ENCODE measurements at regions not wholly inside any gene's neighbourhood (a gene's known extent, or its start where the extent isn't known, plus 50 kb on each side); places are given as distances from the start of the nearest gene placed in this dataset.

GRCh38 chr3:64932666-64933342 is 245.0 kb upstream of the ADAMTS9 start:
- WGBS, 2 experiments (ENCODE audit: insufficient coverage in 1 of 2, insufficient read length in 1 of 2) = 94% methylated on average over 8 of the region's 8 CpGs; no CpG with 5 or more reads in 1 of the 2 experiments
- H3K27ac Mint-ChIP-seq = no peak overlapping the region
- H3K4me3 Mint-ChIP-seq = no peak overlapping the region

GRCh38 chr3:64932016-64932518 is 244.3 kb upstream of the ADAMTS9 start:
- Histone ChIP-seq H3K27ac (ENCODE audit: low read depth, low read length) (no peak overlapping the region), H3K36me3 (ENCODE audit: control insufficient read depth, insufficient read depth, low read length) (no peaks in the 10 kb centered on the region), H3K9ac (ENCODE audit: extremely low read depth, low read length, poor library complexity, severe bottlenecking) (no peak overlapping the region), H3K9me3 (ENCODE audit: control insufficient read depth, low read length) (peaks cover 31% of the 10 kb centered on the region), H3K4me3 (ENCODE audit: low read length) (no peak overlapping the region), H3K27me3 (ENCODE audit: control insufficient read depth, insufficient read depth, low read length, poor library complexity, severe bottlenecking) (no peaks in the 10 kb centered on the region), H3K4me1 (ENCODE audit: control insufficient read depth, insufficient read depth, low read length) (no peaks in the 10 kb centered on the region)
- H3K4me1 Mint-ChIP-seq = no peaks in the 10 kb centered on the region
- H3K4me3 Mint-ChIP-seq = no peak overlapping the region
- peaks cover 15% of the 10 kb centered on the region for H3K9me3 Mint-ChIP-seq
- no peak for DNase-seq
- WGBS, 2 experiments (ENCODE audit: insufficient coverage in 1 of 2, insufficient read length in 1 of 2) = 97% methylated on average over 2 of the region's 2 CpGs; no CpG with 5 or more reads in 1 of the 2 experiments
- TF ChIP-seq CTCF (conservative IDR thresholded peaks at IDR 0.05) = no peak
- H3K36me3 Mint-ChIP-seq (ENCODE audit: low read depth) = no peaks in the 10 kb centered on the region
- no peaks in the 10 kb centered on the region for H3K27me3 Mint-ChIP-seq (ENCODE audit: insufficient read depth)
- H3K27ac Mint-ChIP-seq = no peak overlapping the region

More at GRCh38 chr3:64932666-64933342, 245.0 kb upstream of the ADAMTS9 start:
- Histone ChIP-seq H3K9ac (ENCODE audit: extremely low read depth, low read length, poor library complexity, severe bottlenecking) (no peak overlapping the region), H3K36me3 (ENCODE audit: control insufficient read depth, insufficient read depth, low read length) (no peaks in the 10 kb centered on the region), H3K9me3 (ENCODE audit: control insufficient read depth, low read length) (peaks cover 31% of the 10 kb centered on the region), H3K4me1 (ENCODE audit: control insufficient read depth, insufficient read depth, low read length) (no peaks in the 10 kb centered on the region), H3K27ac (ENCODE audit: low read depth, low read length) (no peak overlapping the region), H3K27me3 (ENCODE audit: control insufficient read depth, insufficient read depth, low read length, poor library complexity, severe bottlenecking) (no peaks in the 10 kb centered on the region), H3K4me3 (ENCODE audit: low read length) (no peak overlapping the region)
- TF ChIP-seq CTCF (conservative IDR thresholded peaks at IDR 0.05) = no peak
- Mint-ChIP-seq H3K9me3 (peaks cover 15% of the 10 kb centered on the region), H3K36me3 (ENCODE audit: low read depth) (no peaks in the 10 kb centered on the region), H3K27me3 (ENCODE audit: insufficient read depth) (no peaks in the 10 kb centered on the region), H3K4me1 (no peaks in the 10 kb centered on the region)
- no peak for DNase-seq

GRCh38 chr3:64930891-64931290 is 243.1 kb upstream of the ADAMTS9 start:
- no peaks in the 10 kb centered on the region for H3K36me3 ChIP-seq (ENCODE audit: control insufficient read depth, insufficient read depth, low read length)
- 92 to 100% methylated on average over 2 of the region's 2 CpGs for WGBS, 2 experiments (ENCODE audit: insufficient coverage in 1 of 2, insufficient read length in 1 of 2)
- TF ChIP-seq CTCF (conservative IDR thresholded peaks at IDR 0.05) = no peak
- no peak for DNase-seq
- no peak overlapping the region for H3K9ac ChIP-seq (ENCODE audit: extremely low read depth, low read length, poor library complexity, severe bottlenecking)
- Mint-ChIP-seq H3K4me3 (no peak overlapping the region), H3K27ac (no peak overlapping the region), H3K4me1 (no peaks in the 10 kb centered on the region), H3K9me3 (peaks cover 15% of the 10 kb centered on the region), H3K27me3 (ENCODE audit: insufficient read depth) (no peaks in the 10 kb centered on the region), H3K36me3 (ENCODE audit: low read depth) (no peaks in the 10 kb centered on the region)
- H3K4me3 ChIP-seq (ENCODE audit: low read length) = no peak overlapping the region
- H3K4me1 ChIP-seq (ENCODE audit: control insufficient read depth, insufficient read depth, low read length) = no peaks in the 10 kb centered on the region
- H3K27me3 ChIP-seq (ENCODE audit: control insufficient read depth, insufficient read depth, low read length, poor library complexity, severe bottlenecking) = no peaks in the 10 kb centered on the region
- no peak overlapping the region for H3K27ac ChIP-seq (ENCODE audit: low read depth, low read length)
- H3K9me3 ChIP-seq (ENCODE audit: control insufficient read depth, low read length) = peaks cover 31% of the 10 kb centered on the region

Data from endodermal cell (in vitro differentiated cells).